HG03575 (cell line): ENCODE measurements at regions not wholly inside any gene's neighbourhood (a gene's known extent, or its start where the extent isn't known, plus 50 kb on each side); places are given as distances from the start of the nearest gene placed in this dataset.
"Not testable (repeated sequence)": the region's sequence is repeated elsewhere in the genome, so short reads cannot be mapped to it uniquely, and the experiment has no call there.

Experiments
- ATAC-seq: cut with Tn5 transposase; IDR thresholded peaks from one replicate; pipeline ENCODE4 v1.9.1; 2021; ENCODE audit not compliant: unreplicated experiment, insufficient number of reproducible peaks, low FRiP score; ENCODE audit errors: extremely low read depth

- not testable (repeated sequence) for ATAC-seq
Observed at GRCh38 chr1:109857702-109858101, 52.9 kb upstream of the CSF1 start.

- not testable (repeated sequence) for ATAC-seq
Observed at GRCh38 chr1:109855986-109856385, 54.7 kb upstream of the CSF1 start.

DNA sequence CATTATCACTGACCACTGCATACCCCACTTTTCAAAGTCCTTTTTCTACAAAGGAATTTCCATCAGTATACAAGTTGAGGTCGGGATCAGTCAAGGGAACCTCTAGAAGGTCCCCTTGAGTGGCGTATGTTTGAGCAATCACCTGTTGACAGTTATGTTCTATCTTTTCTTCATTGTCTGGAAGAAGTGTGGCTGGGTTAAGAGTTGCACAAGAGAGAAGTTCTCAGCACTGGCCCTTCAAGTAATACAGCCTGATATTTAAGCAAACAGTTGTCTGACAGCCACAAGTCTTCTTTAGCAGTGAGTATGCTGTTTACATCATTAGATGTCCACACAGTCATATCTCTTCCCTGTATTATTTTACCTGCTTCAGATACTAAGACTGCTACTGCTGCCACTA, 56.7 kb upstream of the CSF1 start:
- ATAC-seq, result not testable (repeated sequence)

DNA sequence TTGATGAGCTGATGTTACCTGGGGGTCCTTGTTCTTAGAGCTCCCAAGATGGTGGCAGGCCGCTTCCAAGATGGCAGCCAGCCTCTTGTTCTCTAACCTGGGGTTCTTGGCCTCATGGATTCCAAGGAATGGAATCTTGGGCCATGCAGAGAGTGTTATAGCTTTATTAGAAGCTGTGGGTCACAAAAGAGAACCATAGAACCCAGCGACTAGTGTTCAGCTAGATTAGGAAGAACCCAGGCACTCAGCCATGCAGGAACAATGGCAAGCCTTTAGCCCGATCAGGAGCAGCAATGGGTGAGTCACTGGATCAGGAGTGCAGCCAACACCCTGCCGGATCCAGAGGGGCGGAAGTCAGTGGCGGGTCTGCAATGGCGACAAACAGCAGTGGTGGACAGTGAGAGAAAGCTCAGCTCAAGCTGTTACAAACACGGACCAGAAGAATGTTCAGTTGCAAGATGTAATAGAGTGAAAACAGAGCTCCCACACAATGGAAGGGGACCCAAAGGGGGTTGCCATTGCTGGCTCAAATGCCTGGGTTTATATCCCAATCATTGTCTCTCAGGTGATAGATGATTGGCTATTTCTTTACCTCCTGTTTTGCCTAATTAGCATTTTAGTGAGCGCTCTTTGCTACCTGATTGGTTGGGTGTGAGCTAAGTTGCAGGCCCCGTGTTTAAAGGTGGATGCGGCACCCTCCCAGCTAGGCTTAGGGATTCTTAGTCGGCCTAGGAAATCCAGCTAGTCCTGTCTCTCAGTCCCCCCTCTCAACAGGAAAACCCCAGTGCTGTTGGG, 58.2 kb upstream of the CSF1 start:
- ATAC-seq, result not testable (repeated sequence)

DNA sequence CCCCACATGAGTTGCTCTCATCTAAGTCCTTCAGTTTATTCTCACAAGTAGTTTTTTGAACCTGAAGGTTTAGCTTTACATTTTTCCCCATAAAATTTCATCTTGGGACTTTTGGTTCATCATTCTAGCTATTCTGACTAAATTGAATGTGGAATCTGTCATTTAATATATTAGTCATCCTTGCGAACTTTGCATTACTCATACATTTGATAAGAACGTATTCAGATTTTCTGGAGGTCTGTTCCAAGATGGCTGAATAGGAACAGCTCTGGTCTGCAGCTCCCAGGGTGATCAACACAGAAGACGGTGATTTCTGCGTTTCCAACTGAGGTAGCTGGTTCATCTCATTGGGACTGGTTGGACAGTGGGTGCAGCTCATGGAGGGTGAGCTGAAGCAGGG, 59.8 kb upstream of the CSF1 start:
- no peak for ATAC-seq

DNA sequence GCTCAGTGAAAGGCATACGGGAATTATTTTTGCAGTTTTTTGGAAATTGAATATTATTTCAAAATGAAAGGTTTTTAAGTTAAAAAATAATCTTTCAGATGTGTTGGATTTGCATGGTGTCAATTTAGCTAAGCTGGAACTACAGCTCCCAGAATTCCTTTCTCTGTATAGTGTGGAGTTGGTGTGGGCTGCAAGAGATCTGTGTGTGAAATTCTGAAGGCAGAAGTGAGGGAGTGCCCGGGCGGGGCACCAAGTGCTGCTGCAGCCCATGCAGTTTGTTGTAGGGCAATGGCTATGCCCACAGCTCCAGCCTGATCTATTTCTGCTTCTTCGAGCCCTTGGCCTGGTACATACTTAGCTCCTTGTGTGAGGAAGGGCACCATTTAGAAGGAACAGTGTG, 60.5 kb upstream of the CSF1 start:
- ATAC-seq, result no peak

DNA sequence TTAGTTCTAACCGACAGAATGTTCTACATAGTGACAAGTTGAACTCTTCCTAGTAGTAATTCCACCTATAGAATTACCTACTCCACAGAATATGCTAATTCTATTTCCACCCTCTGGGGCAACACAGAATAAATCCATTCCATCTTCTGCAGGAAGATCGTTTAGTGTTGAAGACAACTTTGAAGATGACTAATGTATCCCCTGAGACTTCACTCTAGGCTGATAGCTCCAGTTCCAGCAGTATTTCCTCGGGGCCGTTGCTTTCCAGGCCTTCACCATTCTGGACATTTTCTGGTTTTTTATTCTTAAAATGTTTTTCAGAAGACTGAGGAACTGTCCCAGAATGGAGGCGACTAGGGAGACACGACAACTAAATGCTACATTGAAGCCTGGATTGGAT, 61.0 kb upstream of the CSF1 start:
- no peak for ATAC-seq

GRCh38 chr1:109847251-109847650, 63.4 kb upstream of the CSF1 start:
- no peak for ATAC-seq

DNA sequence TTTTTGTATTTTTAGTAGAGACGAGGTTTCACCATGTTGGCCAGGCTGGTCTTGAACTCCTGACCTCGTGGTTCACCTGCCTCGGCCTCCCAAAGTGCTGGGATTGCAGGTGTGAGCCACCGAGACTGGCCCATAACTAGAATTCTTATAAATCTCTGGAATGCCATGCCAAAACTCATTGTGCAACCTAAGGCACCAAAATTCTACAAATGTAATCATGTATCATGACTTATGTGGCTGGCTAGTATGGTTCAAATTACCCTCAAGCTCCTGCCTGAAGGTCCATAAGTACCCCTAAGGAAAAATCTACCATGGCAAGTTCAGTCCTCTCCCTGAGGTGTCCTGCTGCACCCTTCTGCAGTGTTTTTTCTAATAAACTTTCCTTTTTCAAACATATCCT, 63.8 kb upstream of the CSF1 start:
- no peak for ATAC-seq

DNA sequence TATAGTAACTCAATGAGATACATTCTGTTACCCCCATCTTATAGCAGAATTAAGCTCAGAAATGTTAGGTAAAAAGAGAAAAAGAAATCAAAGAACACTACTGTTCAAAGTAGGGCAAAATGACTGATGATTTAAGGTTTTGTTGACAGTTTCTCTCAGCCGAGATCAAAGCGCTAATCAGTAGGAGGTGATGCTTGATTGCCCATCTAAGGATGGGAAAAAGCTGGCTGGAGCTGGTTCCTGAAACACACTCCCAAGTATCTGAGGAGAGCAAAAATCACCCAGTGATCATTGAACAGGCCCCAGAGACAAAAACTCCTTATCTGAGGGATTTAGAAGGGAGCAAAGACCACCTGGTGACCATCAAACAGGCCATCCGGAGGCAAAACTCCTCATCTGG, 64.5 kb upstream of the CSF1 start:
- no peak for ATAC-seq

GRCh38 chr1:109845658-109846057, 65.0 kb upstream of the CSF1 start:
- ATAC-seq, result no peak

DNA sequence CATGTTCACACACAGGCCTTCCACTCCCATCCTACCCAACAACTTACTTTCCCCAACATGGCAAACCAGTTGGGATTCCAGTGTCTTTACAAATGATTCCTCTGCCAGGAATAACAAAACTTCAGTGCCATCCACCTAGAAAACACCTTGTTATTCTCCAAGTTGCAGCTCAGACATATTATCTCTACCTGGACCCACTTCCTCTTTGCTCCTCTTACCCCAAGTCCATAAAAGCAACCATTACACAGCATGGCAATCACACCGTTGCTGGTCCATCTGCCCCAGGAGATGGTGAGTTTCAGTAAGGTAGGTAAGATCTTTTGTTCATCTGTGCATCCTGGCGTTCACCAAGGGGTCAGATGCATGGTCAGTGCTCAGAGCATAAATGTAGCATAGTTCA, 66.0 kb upstream of the CSF1 start:
- no peak for ATAC-seq

GRCh38 chr1:109840011-109840629, 70.5 kb upstream of the CSF1 start:
- no peak for ATAC-seq

GRCh38 chr1:109839276-109839675, 71.4 kb upstream of the CSF1 start:
- ATAC-seq, result not testable (repeated sequence)

GRCh38 chr1:109838838-109839240, 71.8 kb upstream of the CSF1 start:
- ATAC-seq, result no peak

DNA sequence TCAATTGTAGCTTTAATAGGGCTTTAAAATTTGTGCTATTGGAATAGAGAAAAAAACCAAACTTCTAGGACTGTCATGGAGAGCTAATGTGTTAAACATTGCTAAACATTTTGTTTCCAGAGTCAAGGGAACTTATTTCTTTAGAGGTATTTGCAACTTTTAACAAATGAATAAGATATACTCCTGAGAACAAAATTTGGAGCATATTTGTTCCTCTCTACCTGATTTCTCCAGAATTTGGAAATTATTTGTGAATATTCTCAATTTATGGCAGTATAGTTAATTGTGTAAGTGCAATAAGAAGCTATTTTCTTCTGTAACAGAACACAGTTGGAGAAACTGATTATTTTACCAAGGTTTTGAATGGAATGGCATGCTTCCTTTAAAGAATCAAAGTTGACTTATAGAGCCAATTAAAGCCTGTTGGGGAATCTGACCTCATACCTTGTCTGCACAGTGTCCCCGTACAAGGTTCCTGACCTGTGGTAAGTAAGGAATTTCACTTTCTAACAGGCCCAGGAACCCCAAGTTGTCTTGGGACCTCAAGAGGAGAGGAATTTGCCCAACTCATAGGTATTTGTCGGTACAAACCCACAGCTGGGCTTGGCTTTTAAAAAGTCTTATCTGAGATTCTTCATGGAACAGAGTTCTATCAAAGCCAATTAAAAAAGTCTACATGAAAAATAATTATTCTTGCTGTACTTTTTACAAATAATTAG, 72.6 kb upstream of the CSF1 start:
- no peak for ATAC-seq

- ATAC-seq, result not testable (repeated sequence)
Observed at GRCh38 chr1:109835645-109836044, 71.9 kb upstream of the EPS8L3 start.

DNA sequence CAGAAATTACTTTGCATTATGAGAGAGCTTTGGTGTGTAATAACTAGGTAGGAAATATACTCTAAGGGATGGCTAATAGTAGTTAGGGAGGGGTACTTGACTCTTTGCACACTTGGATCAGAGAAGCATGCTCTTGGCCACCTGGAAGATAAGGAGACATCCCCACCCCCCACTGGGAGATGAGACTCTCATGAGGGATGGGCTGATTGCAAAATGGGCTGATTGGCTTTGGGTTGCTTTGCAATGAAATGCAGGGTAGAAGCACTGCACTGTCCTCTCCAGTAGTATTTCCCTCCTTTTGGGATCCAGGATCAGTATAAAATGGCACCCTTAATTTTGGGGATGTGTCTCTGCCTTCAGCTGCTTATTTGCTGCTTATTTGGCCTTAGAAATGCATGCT, 71.2 kb upstream of the EPS8L3 start:
- ATAC-seq, result no peak

DNA sequence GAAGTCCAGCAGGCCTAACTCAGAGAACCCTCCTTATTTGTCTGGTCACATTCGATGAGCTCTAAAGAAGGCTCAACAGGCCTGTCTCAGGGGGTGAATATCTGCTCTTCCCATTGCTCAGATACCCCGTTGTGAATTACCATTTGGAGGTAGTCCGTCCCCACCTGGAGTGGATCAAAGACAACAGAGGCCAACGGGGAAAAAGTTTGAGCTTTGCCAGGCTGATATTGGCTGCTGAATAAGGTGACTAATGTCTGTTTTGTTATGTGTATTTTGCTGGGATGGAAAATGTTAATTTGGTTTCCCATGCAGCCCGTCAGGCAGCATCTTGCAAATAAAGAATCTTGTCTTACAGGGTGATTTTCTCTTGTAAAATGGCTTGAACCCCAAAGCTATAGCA, 69.2 kb upstream of the EPS8L3 start:
- no peak for ATAC-seq
